ENCODE measurements at regions not wholly inside any gene's neighbourhood (a gene's known extent, or its start where the extent isn't known, plus 50 kb on each side); places are given as distances from the start of the nearest gene placed in this dataset.

GRCh38 chr6:12221856-12222255 is 68.3 kb upstream of the EDN1 start:
- H3K4me1 Mint-ChIP-seq, result no peaks in the 10 kb centered on the region
- no peak overlapping the region for H3K4me3 Mint-ChIP-seq
- H3K27me3 Mint-ChIP-seq, result no peaks in the 10 kb centered on the region

GRCh38 chr6:12222405-12223366 is 67.5 kb upstream of the EDN1 start:
- peaks cover 6% of the 10 kb centered on the region for H3K36me3 Mint-ChIP-seq
- H3K4me3 Mint-ChIP-seq, result no peak overlapping the region

More at GRCh38 chr6:12221856-12222255, 68.3 kb upstream of the EDN1 start:
- H3K36me3 Mint-ChIP-seq, result peaks cover 6% of the 10 kb centered on the region
- no peaks in the 10 kb centered on the region for H3K9me3 Mint-ChIP-seq
- no peak for ATAC-seq
- no peak overlapping the region for H3K27ac Mint-ChIP-seq

GRCh38 chr6:12223383-12223782 is 66.8 kb upstream of the EDN1 start:
- peaks cover 6% of the 10 kb centered on the region for H3K36me3 Mint-ChIP-seq
- H3K9me3 Mint-ChIP-seq, result no peaks in the 10 kb centered on the region
- no peaks in the 10 kb centered on the region for H3K4me1 Mint-ChIP-seq
- no peaks in the 10 kb centered on the region for H3K27me3 Mint-ChIP-seq
- H3K4me3 Mint-ChIP-seq, result no peak overlapping the region
- H3K27ac Mint-ChIP-seq, result no peak overlapping the region
- no peak for ATAC-seq

More at GRCh38 chr6:12222405-12223366, 67.5 kb upstream of the EDN1 start:
- Mint-ChIP-seq H3K9me3 (no peaks in the 10 kb centered on the region), H3K27me3 (no peaks in the 10 kb centered on the region), H3K4me1 (no peaks in the 10 kb centered on the region), H3K27ac (no peak overlapping the region)
- no peak for ATAC-seq

DNA sequence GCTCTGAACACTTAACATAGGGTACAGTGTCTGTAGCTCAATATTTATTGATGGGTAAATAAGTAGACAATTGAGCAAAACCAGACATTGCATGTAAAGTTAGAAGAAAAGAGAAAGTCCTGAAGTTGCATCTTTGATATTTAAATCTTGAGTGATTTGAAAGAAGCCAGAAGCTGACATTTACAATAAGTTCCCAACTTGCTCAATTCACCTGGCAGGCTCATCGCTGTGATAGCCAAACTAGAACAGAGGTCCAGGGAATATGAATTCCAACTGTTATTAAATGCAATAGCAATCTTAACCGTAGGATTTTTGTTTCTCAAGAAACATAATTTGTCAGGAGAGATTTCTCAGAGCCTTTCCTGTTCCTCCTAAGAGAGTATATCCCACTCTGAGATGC is 65.9 kb upstream of the EDN1 start:
- Mint-ChIP-seq H3K4me3 (no peak overlapping the region), H3K4me1 (no peaks in the 10 kb centered on the region), H3K36me3 (peaks cover 6% of the 10 kb centered on the region), H3K27me3 (no peaks in the 10 kb centered on the region), H3K9me3 (no peaks in the 10 kb centered on the region), H3K27ac (no peak overlapping the region)
- ATAC-seq, result no peak

- Mint-ChIP-seq H3K36me3 (peaks cover 6% of the 10 kb centered on the region), H3K4me1 (peaks cover 15% of the 10 kb centered on the region), H3K27ac (no peak overlapping the region)
Measured at GRCh38 chr6:12228447-12229146, 61.6 kb upstream of the EDN1 start.

DNA sequence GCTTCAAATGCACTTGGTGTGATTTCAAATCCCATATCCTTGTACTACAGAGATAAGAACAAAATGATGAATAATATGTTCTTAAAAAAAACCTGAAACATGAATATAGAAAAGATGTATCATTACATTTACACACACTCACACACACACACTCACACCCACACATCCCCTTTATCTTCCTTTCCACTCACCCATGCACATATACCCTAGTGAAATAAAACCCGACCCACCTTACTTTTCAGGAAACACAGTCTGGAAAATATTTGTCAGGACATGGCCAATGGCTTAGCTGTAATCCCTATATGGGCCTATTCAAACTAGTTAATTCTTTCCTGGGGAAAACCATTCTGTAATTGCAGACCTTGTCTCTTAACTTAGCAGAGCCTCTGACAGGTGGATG is 60.8 kb upstream of the EDN1 start:
- H3K4me1 Mint-ChIP-seq, result peaks cover 22% of the 10 kb centered on the region
- H3K9me3 Mint-ChIP-seq, result no peaks in the 10 kb centered on the region
- H3K36me3 Mint-ChIP-seq, result peaks cover 6% of the 10 kb centered on the region
- ATAC-seq, result no peak
- no peaks in the 10 kb centered on the region for H3K27me3 Mint-ChIP-seq
- no peak overlapping the region for H3K27ac Mint-ChIP-seq
- no peak overlapping the region for H3K4me3 Mint-ChIP-seq

More at GRCh38 chr6:12228447-12229146, 61.6 kb upstream of the EDN1 start:
- no peak for ATAC-seq
- Mint-ChIP-seq H3K27me3 (no peaks in the 10 kb centered on the region), H3K9me3 (no peaks in the 10 kb centered on the region), H3K4me3 (no peak overlapping the region)

GRCh38 chr6:12230523-12230922 is 59.6 kb upstream of the EDN1 start:
- ATAC-seq, result no peak

GRCh38 chr6:12232339-12232738 is 57.8 kb upstream of the EDN1 start:
- Mint-ChIP-seq H3K36me3 (no peaks in the 10 kb centered on the region), H3K4me3 (no peak overlapping the region), H3K4me1 (peaks cover 22% of the 10 kb centered on the region), H3K27me3 (no peaks in the 10 kb centered on the region), H3K9me3 (no peaks in the 10 kb centered on the region), H3K27ac (no peak overlapping the region)
- ATAC-seq, result peak; percentile 59

More at GRCh38 chr6:12230523-12230922, 59.6 kb upstream of the EDN1 start:
- H3K27ac Mint-ChIP-seq, result no peak overlapping the region
- H3K4me3 Mint-ChIP-seq, result no peak overlapping the region
- H3K27me3 Mint-ChIP-seq, result no peaks in the 10 kb centered on the region
- no peaks in the 10 kb centered on the region for H3K9me3 Mint-ChIP-seq
- H3K36me3 Mint-ChIP-seq, result peaks cover 6% of the 10 kb centered on the region
- H3K4me1 Mint-ChIP-seq, result peaks cover 22% of the 10 kb centered on the region

GRCh38 chr6:12232821-12233220 is 57.3 kb upstream of the EDN1 start:
- no peak for ATAC-seq
- no peaks in the 10 kb centered on the region for H3K36me3 Mint-ChIP-seq
- H3K4me3 Mint-ChIP-seq, result no peak overlapping the region
- H3K27ac Mint-ChIP-seq, result no peak overlapping the region
- peaks cover 22% of the 10 kb centered on the region for H3K4me1 Mint-ChIP-seq
- no peaks in the 10 kb centered on the region for H3K27me3 Mint-ChIP-seq
- H3K9me3 Mint-ChIP-seq, result no peaks in the 10 kb centered on the region

GRCh38 chr6:12233693-12234571 is 56.2 kb upstream of the EDN1 start:
- peaks cover 22% of the 10 kb centered on the region for H3K4me1 Mint-ChIP-seq

GRCh38 chr6:12235341-12235740 is 54.8 kb upstream of the EDN1 start:
- no peak for ATAC-seq
- no peaks in the 10 kb centered on the region for H3K36me3 Mint-ChIP-seq
- H3K9me3 Mint-ChIP-seq, result no peaks in the 10 kb centered on the region
- no peak overlapping the region for H3K27ac Mint-ChIP-seq
- H3K27me3 Mint-ChIP-seq, result no peaks in the 10 kb centered on the region
- peaks cover 22% of the 10 kb centered on the region for H3K4me1 Mint-ChIP-seq
- no peak overlapping the region for H3K4me3 Mint-ChIP-seq

More at GRCh38 chr6:12233693-12234571, 56.2 kb upstream of the EDN1 start:
- peak; percentile 71 for ATAC-seq
- no peak overlapping the region for H3K27ac Mint-ChIP-seq
- H3K4me3 Mint-ChIP-seq, result no peak overlapping the region
- no peaks in the 10 kb centered on the region for H3K9me3 Mint-ChIP-seq
- no peaks in the 10 kb centered on the region for H3K36me3 Mint-ChIP-seq
- no peaks in the 10 kb centered on the region for H3K27me3 Mint-ChIP-seq

DNA sequence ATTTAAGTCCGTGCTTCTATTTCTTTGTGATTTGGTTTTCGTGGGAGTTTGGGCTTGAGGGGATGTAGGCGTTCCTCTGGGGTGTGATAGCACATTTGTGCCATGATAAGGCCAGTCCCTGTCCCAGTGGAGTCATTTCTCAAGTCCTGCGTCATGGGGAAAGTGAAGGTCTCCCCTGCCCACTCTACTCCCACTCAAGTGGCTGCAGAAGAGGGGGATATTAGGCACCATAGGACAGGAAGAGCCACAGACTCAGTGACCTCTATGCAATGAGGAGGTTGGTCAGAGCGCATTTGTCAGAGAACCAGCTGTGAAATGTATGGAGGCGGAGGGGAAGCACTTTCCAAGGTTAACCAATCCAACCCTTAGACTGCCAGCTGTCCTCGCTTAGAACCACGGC is 51.9 kb upstream of the EDN1 start:
- ATAC-seq, result peak; percentile 6
- Mint-ChIP-seq H3K36me3 (no peaks in the 10 kb centered on the region), H3K4me3 (no peak overlapping the region), H3K27ac (no peak overlapping the region), H3K4me1 (peaks cover 11% of the 10 kb centered on the region), H3K9me3 (no peaks in the 10 kb centered on the region), H3K27me3 (no peaks in the 10 kb centered on the region)

Data from stimulated activated memory B cell treated with anti-CD40 and anti-IgM and Interleukin-4, amounts not matched to agents 10 μg/mL and 1 μg/mL and 100 μg/mL, for 72 hours (primary cell).